D341Med (cell line): ENCODE measurements at regions not wholly inside any gene's neighbourhood (a gene's known extent, or its start where the extent isn't known, plus 50 kb on each side); places are given as distances from the start of the nearest gene placed in this dataset.

ENCODE experiments used
- DNase-seq: peaks from one replicate; pipeline ENCODE4 v3.0.0; 2012; ENCODE audit warnings: low spot score

DNA sequence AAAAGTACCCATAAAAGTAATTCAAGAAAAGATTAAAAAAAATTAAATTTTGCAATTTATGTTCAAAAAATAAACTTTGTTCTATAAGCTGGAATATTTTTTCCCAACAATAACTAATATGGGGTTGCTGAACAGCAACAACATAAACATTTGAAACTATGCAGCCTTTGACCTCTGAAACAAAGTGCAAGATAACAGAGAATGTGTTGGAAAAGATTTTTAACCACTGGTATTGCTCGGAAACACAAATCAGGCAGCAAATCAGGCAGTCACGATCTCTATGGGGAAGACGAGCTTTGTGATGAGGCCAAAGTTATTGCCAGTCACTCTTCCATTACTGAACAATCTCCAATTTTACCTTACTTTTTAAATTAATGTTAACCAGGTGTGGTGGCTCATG, 332.1 kb downstream of the PABPC4L start:
- no peak for DNase-seq

DNA sequence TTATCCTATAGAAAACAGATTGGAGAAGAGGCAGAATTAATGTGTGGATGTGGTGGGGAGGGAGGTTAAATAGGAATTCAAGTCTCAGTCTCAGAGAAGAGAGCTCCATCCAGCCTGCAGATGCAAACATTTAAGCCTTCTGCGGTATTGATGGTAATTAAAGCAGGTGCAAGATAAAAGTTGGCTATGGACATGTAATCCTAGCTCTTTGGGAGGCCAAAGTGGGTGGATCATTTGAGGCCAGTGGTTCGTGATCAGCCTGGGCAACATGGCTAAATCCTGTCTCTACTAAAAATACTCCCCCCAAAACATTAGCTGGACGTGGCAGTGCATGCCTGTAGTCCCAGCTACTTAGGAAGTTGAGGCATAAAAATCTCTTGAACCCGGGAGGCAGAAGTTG, 332.7 kb downstream of the PABPC4L start:
- DNase-seq: no peak

DNA sequence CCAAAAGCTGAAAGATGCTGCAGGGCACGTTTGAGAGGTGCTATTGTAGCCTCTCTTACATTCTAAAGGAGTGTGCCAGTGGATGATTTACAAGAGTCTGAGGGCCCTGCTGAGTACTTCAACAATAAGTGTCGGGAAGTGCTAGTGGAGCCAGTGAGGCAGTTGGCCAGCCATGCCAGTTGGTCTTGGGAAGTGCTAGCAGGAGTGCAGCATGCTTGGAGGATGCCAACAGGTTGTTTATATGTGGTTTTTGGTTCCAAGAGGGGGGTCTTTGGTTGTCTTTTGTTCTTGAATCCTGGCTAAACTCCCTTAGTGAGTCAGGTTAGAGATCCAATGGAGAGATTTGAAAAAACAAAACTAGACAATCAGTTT, 335.3 kb downstream of the PABPC4L start:
- no peak for DNase-seq

DNA sequence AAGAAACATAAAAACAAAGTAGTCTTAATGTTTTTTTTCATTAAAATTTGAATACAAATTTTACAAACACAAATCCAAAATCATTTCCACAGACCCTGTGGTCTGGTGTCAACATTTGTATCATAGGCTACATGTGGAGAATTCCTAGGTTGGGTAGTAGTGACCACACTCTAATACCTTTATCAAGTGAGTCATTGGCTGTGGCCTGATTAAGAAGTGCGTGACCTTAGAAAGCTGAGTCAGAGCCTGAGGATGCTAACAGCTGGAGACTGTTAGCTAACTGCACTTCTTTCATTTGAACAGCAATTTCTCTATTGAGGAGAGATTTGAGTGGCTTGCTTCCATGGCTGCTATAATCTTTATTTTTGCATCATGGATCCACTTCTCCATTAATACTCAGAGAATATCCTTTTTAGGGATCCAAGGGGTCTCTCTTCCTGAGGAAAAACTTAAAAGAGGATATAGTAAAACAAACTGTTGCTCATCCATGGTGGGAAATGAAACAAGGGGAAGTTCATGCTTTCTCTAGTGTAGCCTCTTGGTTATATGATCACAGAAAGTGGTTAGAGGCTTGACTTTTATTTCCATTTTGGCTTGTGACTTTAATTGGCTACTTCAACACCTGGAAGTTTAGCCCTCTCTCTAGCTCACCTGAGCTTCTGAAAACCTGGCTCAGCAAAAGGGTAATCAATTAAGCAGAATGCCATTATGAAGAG, 335.8 kb downstream of the PABPC4L start:
- no peak for DNase-seq

DNA sequence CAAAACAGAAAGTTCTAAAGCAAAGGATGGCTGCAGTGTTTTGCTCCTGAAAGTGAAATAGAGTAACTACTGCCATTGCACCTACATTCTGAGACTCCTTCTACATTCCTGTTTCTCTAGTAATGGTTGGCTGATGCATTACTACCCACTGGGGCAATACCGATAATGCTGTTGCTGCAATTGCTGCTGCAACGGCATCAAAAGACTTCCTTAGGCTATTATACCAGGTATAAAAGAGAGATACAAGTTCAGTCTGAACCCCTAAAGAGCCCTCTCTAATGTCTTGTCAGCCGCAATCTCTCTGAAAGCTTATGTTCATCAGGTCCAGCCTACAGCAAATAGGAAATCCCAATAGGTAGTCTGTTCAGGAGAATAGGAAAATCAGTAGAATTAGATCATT, 338.4 kb downstream of the PABPC4L start:
- DNase-seq: no peak

DNA sequence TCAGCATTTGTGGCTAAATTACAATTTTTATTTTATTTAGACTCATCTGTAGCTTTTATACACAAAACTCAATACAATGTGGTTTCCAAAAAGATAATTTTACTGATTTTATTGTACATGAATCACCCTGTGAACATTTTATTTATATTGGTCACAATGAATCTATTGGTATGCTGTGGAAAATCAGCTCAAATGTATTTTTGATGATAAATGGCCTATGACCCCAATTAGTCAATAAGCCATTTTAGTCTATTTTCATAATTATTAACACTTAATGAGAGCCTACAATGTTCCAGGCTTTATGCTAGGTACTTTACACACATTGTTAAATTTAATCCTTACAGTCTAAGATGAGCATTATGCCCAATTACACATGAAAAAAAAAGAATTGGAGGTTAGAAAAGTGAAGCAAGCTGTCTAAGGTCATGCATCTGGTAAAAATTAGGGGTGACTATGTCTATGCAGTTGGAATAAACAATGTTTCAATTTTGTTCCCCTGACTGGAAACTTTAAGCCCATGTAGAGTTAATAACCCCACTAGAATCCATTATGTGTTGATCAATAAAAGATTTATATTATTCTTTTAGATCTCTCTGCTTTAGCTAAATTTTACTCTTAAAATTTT, 344.7 kb downstream of the PABPC4L start:
- DNase-seq: no peak

DNA sequence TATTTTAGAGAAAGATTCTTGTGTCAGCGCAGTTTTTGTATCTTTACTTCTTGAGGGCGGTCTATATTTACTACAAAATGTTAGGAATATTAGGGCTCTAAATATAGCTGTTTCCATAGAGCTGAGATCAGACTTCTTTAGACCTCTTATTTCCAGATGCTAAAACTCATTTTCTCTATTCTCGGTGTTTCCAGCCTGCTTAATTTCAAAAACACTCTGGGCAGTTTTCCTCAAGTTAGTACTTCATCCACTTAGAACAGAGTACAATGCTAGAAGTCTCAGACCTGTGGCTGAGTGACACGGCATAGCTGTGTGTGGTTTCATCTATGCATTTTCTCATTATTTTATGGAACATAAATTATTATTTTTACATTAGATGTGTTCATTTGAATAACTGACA, 346.6 kb downstream of the PABPC4L start:
- no peak for DNase-seq

DNA sequence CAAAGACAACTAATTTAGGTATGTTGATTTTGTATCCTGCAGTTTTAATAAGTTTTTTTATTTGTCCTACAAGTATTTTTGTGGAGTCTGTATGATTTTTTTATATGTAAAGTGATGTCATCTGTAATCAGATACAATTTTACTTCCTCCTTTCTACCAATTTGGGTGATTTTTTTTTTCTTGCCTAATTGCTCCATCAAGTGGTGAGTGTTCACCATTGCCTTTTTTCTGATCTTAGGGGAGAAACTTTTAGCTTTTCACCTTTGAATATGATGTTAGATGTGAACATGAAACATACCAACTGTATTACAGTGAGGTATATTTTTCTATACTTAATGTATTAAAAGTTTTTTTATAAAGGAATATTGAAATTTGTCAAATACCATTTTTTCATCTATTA, 362.3 kb downstream of the PABPC4L start:
- DNase-seq: no peak

DNA sequence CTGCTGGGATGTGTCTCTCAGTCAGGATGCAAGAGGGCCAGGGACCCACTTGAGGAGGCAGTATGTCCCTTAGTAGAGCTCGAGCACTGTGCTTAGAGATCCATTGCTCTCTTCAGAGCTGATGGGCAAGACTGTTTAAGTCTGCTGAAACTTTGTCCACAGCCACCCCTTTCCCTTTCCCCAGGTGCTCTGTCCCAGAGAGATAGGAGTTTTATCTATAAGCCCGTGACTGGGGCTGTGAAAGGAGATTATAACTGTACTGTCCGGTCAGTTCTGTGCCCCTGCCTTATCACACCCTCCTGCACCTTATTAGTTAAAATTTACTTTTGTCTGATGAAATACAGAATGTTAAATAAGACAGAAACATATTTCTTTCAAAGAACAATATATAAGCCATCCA, 378.4 kb downstream of the PABPC4L start:
- no peak for DNase-seq

DNA sequence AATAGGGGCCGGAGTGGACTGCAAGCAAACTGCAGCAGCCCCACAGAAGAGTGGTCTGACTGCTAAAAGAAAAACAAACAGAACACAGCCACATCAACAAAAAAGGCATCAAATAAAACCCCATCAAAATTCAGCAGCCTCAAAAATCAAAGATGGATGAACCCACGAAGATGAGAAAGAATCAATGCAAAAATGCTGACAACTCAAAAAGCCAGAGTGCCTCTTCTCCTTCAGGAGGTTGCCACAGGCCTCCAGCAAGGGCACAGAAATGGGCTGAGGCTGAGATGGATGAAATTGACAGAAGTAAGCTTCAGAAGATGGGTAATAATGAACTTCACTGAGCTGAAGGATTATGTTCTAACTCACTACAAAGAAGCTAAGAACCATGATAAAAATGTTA, 388.6 kb downstream of the PABPC4L start:
- DNase-seq: no peak

DNA sequence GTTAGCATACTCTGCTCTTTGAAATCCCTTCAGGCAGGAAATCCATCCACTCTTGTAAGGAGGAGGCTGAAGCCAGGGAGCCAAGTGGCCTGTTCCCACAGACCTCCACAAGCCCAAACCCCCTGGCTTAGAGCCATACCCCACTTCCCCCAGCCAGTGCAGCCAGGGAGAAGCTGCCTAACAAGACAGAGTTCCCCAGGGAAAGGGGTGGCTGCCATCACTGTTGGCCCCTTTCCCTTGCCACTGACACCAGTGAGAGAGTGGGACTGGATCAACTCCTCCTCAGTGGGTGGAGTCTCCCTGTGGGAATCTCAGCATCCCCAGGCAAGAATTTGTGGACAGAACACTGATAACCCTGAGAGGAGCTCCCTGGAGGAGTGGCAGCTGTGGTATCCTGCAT, 389.4 kb downstream of the PABPC4L start:
- DNase-seq: no peak

DNA sequence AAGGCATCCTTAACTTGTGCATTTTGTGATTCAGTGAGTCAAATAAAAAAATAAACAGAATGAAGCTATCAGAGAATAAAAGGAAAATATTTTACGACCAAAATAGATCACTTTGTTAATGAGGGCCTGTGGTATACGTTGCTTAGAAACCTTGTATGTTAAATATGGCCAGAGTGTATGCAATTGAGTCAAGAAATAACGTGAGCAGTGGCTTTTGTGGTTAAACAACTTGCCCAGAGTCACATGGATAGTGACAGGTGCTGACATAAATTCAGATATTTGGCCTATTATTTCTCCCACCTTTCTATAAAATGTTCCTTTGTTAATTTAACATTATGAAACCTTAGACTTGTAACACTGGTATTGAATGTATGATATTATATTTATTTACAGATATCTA, 393.4 kb downstream of the PABPC4L start:
- DNase-seq: no peak

DNA sequence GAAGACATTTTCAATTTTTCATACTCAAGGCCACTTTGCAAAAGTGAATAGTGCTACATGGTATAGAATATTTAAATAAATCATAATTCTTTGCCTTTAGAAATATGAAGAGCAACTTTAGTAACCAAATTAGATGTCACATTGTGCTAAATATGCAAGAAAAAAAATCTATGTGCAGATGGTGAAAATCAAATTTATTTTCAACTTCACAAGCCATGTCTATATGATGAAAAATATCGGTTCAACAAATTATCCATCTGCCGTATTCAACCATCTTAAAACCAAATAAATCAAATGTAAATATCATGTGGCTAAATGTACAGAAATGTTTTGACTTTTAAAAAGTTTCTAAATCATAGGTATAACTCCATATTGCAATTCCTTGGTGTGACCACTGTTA, 398.2 kb downstream of the PABPC4L start:
- no peak for DNase-seq

DNA sequence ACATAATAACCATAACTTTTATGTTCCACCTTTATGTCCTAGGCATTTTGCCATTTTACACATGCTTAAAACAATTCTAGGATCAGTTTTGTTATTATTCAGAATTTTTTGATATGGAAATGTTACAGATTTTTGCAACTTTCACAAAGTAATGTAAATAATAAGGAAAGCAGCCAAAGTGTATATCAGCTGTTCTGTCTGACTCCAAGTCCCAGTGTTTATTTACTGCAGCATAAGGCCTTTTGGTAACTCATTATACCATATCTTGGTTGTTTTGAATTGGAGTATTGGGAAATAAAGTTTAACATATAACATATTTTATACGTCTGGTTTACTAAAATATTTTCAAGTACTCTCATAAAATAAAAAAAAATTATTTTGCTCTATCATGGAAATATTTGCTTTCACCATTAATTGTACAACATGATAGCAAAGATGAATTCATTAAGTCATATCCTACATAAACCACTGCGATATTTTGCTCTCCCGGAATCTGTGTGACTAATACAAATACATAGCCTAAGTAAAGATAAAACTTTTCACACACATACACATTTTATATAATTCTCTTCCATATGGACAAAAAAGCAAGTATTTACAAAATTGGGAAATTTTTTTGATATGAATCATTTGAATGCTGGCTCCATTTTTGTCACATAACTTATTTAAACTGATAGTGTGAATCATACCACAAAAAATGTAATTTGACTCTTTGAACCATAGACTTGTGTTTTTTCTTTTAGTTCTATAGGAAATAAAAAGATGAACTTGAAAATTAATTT, 399.0 kb downstream of the PABPC4L start:
- no peak for DNase-seq

DNA sequence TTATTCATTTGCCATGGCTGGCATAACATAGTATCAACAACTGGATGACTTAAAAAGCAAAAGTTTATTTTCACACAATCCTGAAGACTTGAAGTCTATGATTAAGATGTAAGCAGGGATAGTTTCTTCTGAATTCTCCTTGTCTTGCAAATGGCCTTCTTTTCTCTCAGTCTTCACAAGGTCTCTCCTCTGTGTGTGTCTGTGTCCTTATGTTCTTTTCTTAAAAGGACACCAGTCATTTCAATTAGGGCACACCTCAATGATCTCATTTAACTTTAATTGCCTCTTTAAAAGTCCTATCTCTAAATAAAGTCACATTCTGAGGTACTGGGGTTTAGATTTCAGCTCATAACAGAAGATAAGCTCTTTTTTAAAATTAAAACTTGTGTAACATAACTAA, 399.7 kb downstream of the PABPC4L start:
- DNase-seq: no peak

DNA sequence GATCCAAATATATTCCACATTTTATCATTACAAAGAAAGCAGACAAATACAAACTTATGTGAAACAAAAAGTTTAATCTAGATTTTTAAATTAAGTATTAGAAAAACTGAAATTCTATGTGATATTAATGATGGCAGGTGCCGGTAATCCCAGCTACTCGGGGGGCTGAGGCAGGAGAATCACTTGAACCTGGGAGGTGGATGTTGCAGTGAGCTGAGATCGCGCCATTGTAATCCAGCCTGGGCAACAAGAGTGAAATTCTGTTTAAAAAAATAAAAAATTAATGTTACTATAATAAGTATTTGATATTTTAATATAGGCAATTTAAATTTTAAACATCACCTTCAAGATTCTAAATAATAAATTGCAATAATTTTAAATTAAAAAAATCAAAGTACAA, 400.6 kb downstream of the PABPC4L start:
- DNase-seq: no peak

DNA sequence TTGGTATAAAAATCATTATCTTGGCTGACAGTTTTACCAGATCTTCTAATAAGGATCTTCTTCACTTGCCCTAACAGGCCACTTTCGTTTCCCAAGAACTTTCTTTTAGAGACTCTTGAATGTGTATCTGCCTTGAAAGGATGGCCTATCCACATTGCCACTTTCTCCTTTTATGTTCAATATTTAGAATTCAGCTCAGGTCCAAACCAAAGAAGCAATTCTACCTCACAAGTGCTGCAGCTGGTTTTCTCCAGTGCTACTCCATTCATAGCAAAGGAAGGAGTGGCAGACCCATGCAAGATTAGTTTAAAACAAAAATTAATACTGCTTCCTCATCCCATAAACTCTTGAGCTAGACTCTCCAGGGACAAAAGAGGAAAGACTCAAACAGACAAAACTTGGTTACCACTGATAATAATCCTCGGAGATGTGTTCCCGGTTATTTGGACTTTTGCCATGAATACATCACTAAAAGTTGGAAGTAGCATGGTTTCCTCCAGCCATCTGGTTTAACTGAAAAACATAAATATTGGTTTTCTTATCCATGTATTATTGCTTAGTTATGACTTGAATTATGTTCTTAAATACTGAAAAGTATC, 401.8 kb downstream of the PABPC4L start:
- no peak for DNase-seq

DNA sequence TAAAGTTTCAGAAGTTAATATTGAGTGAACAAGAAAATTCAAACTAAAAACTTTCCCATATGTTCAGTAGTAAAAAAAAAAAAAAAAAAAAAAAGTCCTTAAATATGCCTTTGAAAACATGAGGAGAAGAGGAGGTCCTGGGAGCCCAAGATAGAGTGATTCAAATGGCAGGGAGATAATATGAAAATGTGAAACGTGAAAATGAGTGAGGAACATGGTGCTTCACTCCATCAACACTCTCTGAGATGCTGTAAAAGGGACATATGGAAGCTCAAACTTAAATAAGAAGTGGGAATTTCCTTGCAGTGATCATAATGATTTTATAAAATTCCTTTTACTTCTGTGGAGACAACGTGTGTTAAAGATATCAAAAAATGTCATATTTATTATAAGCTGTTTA, 423.9 kb downstream of the PABPC4L start:
- DNase-seq: no peak

DNA sequence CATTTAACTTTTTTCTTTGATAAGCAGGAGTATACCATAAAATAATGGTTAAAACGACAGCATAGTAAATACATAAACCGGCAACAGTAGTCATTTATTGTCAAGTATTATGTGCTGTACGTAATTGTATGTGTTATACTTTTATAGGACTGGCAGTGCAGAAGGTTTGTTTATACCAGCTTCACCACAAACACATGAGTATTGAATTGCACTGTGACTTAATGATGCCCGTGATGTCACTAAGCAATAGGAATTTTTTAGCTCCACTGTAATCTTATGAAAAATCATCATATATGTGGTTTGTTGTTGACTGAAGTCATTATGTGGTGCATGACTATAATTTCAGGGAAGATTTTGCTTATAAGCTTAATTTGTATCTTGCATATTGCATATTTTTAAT, 424.6 kb downstream of the PABPC4L start:
- no peak for DNase-seq

DNA sequence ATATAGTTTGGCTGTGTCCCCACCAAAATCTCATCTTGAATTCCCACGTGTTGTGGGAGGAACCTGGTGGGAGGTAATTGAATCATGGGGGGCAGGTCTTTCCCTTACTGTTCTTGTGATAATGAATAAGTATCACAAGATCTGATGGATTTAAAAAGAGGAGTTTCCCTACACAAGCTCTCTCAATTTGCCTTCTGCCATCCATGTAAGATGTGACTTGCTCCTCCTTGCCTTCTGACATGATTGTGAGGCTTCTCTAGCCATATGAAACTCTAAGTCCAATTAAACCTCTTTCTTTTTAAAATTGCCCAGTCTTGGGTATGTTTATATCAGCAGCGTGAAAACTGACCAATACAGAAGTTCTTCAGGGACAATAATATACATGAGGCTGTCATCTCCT, 425.1 kb downstream of the PABPC4L start:
- no peak for DNase-seq

DNA sequence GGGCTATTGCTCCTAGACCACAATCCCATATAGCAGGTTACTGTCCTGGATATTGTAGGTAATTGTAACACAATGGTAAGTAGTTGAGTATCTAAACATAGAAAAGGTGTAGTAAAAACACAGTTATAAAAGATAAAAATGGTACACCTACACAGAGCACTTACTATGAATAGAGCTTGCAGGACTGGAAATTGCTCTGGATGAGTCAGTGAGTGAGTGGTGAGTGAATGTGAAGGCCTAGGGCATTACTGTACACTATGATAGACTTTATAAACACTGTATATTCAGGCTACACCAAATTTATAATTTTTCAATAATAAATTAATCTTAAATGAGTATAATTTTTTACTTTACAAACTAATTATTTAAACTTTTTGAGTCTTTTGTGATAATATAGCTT, 425.7 kb downstream of the PABPC4L start:
- DNase-seq: no peak

DNA sequence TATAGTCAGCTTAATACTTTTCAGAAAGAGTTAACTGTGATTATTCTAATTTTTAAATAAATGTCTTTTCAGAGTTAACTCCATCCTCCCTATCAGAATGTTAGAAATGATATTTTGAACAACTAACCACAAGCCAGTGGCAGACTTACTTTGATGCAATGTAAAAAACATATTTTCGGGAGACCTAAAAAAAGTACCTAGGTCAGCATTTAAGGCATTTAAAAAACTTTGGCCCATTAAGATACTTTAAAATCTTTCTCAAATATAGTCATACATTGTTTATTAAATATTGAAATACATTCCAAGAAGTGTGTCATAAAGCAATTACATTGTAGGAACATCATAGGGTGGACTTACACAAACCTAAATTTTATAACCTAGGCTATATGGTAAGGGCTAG, 426.1 kb downstream of the PABPC4L start:
- DNase-seq: no peak

DNA sequence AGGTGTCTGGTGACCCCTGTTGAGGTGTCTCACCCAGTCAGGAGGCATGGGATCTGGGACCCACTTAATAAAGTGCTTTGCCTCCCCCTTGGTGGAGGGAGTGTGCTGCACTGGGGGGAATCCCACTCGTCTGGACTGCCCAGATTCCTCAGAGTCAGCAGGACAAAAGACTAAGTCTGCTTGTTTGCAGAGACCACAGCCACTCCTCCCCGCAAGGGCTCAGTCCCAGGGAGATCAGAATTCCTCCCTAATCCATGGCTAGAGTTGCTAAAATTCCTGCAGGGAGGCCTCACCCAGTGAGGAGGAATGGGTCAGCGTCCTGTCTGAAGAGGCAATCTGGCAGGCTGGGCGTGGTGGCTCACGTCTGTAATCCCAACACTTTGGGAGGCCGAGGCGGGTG, 442.2 kb downstream of the PABPC4L start:
- no peak for DNase-seq
